Stimulated activated naive CD8-positive, alpha-beta T cell treated with anti-CD3 and anti-CD28 coated beads, Interleukin-15, Interleukin-2, amounts not matched to agents 100 ng/mL and 50 ng/mL, for 24 hours (primary cell): ENCODE measurements at regions not wholly inside any gene's neighbourhood (a gene's known extent, or its start where the extent isn't known, plus 50 kb on each side); places are given as distances from the start of the nearest gene placed in this dataset.

Experiments used
- H3K27ac Mint-ChIP-seq: one replicate; pipeline ENCODE4 v1.8.0; 2021; ENCODE audit warnings: mild to moderate bottlenecking, mixed read lengths
- H3K27me3 Mint-ChIP-seq: one replicate; pipeline ENCODE4 v1.8.0; 2021; ENCODE audit warnings: mixed read lengths
- H3K36me3 Mint-ChIP-seq: one replicate; pipeline ENCODE4 v1.8.0; 2021; ENCODE audit warnings: low read depth, mixed read lengths
- H3K4me1 Mint-ChIP-seq: one replicate; pipeline ENCODE4 v1.8.0; 2021; ENCODE audit warnings: low read depth, mixed read lengths
- H3K4me3 Mint-ChIP-seq: one replicate; pipeline ENCODE4 v1.8.0; 2021; ENCODE audit warnings: mild to moderate bottlenecking, mixed read lengths
- H3K9me3 Mint-ChIP-seq: one replicate; pipeline ENCODE4 v1.8.0; 2021; ENCODE audit warnings: mixed read lengths

DNA sequence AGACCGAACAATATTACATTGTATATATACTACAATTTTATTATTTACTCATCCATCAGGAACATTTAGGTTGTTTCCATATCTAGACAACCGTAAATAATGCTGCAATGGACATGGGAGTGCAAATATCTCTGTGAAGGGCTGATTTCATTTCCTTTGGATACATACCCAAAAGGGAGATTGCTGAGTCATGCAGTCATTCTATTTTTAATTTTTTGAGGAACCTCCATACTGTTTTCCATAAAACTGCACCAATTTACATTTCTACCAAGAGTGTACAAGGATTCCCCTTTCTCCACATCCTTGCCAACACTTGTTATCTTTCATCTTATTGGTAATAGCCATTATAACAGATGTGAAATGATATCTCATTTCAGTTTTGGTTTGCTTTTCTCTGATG is 84.7 kb downstream of the SLC41A2 start:
- no peak overlapping the region for H3K27ac Mint-ChIP-seq
- no peaks in the 10 kb centered on the region for H3K9me3 Mint-ChIP-seq
- H3K27me3 Mint-ChIP-seq: peaks cover 5% of the 10 kb centered on the region
- H3K4me1 Mint-ChIP-seq: peaks cover 5% of the 10 kb centered on the region
- no peaks in the 10 kb centered on the region for H3K36me3 Mint-ChIP-seq
- no peak overlapping the region for H3K4me3 Mint-ChIP-seq

- Mint-ChIP-seq H3K4me3 (no peak overlapping the region), H3K27me3 (peaks cover 6% of the 10 kb centered on the region), H3K27ac (no peak overlapping the region), H3K9me3 (no peaks in the 10 kb centered on the region), H3K36me3 (no peaks in the 10 kb centered on the region), H3K4me1 (peaks cover 5% of the 10 kb centered on the region)
Observed at GRCh38 chr12:104870797-104871196, 87.3 kb downstream of the SLC41A2 start.

DNA sequence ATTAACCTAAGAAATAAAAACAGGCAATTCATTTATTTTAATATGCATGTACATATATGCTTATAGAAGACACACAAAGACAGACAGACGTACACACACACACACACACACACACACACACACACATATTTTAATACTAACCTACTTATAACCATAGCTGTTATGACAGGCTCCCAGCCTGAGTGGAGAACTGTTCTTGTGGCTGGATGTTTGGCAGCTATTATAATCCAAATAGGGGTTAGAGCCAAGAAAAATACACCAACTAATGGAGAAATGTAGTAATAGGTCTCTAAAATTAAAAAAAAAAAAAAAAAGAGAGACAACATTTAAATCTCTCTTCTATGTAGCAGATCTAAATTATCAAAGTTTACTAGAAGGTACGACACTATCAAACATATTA is 91.8 kb downstream of the SLC41A2 start:
- Mint-ChIP-seq H3K4me3 (no peak overlapping the region), H3K4me1 (peaks cover 10% of the 10 kb centered on the region), H3K36me3 (no peaks in the 10 kb centered on the region), H3K9me3 (no peaks in the 10 kb centered on the region), H3K27ac (no peak overlapping the region), H3K27me3 (peaks cover 6% of the 10 kb centered on the region)

- no peak overlapping the region for H3K4me3 Mint-ChIP-seq
- H3K4me1 Mint-ChIP-seq: peaks cover 10% of the 10 kb centered on the region
- H3K27ac Mint-ChIP-seq: no peak overlapping the region
- H3K36me3 Mint-ChIP-seq: no peaks in the 10 kb centered on the region
- no peaks in the 10 kb centered on the region for H3K9me3 Mint-ChIP-seq
- peaks cover 6% of the 10 kb centered on the region for H3K27me3 Mint-ChIP-seq
Observed at GRCh38 chr12:104865080-104865479, 93.0 kb downstream of the SLC41A2 start.

DNA sequence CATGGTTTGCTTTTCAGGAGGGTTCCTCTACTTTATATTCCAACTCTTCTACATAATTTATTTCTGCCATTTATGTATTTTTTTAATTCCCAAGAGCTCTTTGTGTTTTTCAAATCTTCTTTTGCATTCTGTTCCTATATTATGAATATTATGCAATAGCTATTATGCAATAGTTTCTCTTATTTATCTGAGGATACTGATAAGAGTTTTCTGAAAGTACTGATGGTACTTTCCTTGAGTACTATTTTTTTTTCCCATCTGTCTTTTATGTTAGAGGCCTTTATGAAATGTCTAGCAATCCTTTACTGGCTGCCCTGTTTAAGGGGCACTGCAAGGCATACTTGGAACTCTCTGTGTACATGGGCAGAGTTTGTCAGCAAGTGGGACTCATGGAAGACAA is 93.4 kb downstream of the SLC41A2 start:
- no peaks in the 10 kb centered on the region for H3K9me3 Mint-ChIP-seq
- H3K27me3 Mint-ChIP-seq: peaks cover 6% of the 10 kb centered on the region
- no peak overlapping the region for H3K27ac Mint-ChIP-seq
- H3K36me3 Mint-ChIP-seq: no peaks in the 10 kb centered on the region
- H3K4me3 Mint-ChIP-seq: no peak overlapping the region
- H3K4me1 Mint-ChIP-seq: peaks cover 10% of the 10 kb centered on the region

DNA sequence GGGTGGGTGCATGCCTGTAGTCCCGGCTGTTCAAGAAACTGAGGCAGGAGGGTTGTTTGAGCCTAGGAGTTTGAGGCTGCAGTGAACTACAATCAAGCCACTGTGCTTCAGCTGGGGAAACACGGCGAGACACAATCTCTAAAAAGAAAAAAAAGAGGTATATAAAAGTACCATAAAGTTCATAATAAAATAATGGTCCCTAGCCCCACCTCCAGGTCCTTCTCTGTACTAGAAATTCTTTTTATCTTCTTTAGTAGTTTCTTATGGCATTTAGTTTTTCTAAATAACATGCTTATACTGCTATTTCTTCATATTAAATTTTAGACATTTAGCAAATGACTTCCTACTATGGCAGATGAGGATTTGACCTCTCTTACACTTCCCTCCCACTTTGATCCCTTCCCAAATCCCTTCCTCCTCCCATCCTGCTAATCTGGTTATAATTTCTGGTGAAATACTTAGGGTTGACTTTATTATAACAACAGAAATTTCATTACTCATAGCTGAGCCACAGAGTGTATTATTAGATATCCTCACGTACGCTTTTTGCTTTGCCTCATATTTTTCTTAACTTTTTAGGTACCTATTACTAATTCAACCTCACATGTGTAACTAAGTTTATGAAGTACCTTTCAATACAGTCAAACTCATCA is 94.7 kb downstream of the SLC41A2 start:
- Mint-ChIP-seq H3K36me3 (no peaks in the 10 kb centered on the region), H3K9me3 (no peaks in the 10 kb centered on the region), H3K27me3 (peaks cover 1% of the 10 kb centered on the region), H3K4me3 (no peak overlapping the region), H3K4me1 (peaks cover 10% of the 10 kb centered on the region), H3K27ac (no peak overlapping the region)

- Mint-ChIP-seq H3K4me3 (no peak overlapping the region), H3K27ac (no peak overlapping the region), H3K4me1 (no peaks in the 10 kb centered on the region), H3K9me3 (no peaks in the 10 kb centered on the region), H3K27me3 (no peaks in the 10 kb centered on the region), H3K36me3 (no peaks in the 10 kb centered on the region)
Observed at GRCh38 chr12:104858611-104859543, 99.2 kb downstream of the SLC41A2 start.

DNA sequence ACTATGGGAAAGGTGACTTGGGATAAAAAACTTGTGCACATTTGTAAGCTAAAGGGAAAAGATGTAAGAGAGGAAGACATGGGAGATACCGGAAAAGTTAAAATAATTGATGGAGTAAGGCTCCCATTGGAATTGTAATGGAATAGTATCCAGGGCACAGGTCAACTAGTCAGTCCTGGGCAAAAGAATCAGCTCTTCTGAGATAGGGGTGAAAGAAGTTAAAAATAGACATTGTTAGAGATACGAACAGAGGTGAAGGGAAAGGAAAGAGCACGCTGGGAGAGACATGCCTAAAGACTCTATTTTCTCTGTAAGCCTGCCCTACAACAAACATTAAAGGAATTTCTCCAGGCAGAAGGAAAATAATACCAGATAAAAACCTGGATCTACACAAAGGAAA is 101.6 kb downstream of the SLC41A2 start:
- Mint-ChIP-seq H3K4me3 (no peak overlapping the region), H3K27ac (no peak overlapping the region), H3K9me3 (no peaks in the 10 kb centered on the region), H3K27me3 (no peaks in the 10 kb centered on the region), H3K36me3 (no peaks in the 10 kb centered on the region), H3K4me1 (no peaks in the 10 kb centered on the region)

DNA sequence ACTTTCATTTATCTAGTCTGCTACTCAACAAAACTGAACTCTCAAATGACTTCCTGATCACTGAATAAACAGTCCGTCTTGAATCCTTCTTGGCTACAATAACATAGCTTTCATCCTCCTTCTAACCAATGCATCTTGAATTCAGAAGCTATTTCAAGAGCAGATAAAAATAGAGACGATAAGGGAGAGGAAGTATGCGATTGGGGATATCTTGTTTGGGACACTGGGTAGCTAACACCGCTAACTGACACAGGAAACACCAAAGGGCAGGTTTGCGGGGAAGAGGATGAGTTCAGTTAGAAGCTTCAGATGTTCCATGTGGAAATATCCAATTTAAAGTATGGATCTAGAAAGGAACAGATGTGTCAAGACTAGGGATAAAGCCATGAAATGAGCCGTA is 102.5 kb downstream of the SLC41A2 start:
- Mint-ChIP-seq H3K36me3 (no peaks in the 10 kb centered on the region), H3K4me1 (no peaks in the 10 kb centered on the region), H3K27me3 (no peaks in the 10 kb centered on the region), H3K9me3 (no peaks in the 10 kb centered on the region), H3K4me3 (no peak overlapping the region), H3K27ac (no peak overlapping the region)

DNA sequence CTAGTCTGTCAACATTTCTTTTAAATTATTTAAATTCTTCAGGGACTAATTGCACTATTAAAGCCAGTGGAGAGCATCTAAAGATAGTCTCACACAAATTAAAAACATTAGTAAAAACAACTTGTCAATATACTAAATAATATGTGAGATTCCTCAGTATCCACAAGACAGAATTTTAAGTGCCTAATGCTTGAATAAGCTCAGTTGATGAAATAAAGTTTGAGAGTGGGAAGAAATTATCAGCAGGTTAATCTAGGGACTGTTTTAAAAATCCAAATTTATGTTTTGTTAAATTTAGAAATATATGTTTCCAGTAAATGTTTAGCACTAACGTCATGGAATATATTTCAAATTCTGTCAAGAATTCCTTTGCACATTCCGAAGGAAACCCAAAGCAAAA is 105.2 kb downstream of the SLC41A2 start:
- no peak overlapping the region for H3K4me3 Mint-ChIP-seq

DNA sequence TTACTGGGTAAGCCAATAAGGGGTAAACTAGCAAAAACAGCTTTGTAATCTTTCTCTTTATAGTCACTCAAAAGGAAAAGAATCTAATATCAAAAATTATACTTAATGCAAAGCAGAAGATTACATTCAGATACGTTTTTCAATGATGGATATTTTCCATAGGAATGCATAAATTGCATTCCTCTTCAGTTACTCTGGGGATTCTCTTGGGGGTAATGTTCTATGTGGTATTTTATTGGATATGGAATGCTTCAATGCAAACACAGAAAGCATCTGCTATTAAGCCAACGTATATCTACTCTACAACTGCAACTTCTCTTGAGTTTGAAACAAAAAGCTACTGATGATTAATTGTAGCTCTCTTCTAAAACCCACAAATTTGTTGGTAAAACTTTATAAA is 106.0 kb downstream of the SLC41A2 start:
- no peak overlapping the region for H3K4me3 Mint-ChIP-seq
- H3K36me3 Mint-ChIP-seq: no peaks in the 10 kb centered on the region
- no peak overlapping the region for H3K27ac Mint-ChIP-seq
- no peaks in the 10 kb centered on the region for H3K27me3 Mint-ChIP-seq
- no peaks in the 10 kb centered on the region for H3K9me3 Mint-ChIP-seq
- H3K4me1 Mint-ChIP-seq: no peaks in the 10 kb centered on the region

More for the DNA sequence above, 105.2 kb downstream of the SLC41A2 start:
- Mint-ChIP-seq H3K4me1 (no peaks in the 10 kb centered on the region), H3K36me3 (no peaks in the 10 kb centered on the region), H3K27me3 (no peaks in the 10 kb centered on the region), H3K9me3 (no peaks in the 10 kb centered on the region), H3K27ac (no peak overlapping the region)

DNA sequence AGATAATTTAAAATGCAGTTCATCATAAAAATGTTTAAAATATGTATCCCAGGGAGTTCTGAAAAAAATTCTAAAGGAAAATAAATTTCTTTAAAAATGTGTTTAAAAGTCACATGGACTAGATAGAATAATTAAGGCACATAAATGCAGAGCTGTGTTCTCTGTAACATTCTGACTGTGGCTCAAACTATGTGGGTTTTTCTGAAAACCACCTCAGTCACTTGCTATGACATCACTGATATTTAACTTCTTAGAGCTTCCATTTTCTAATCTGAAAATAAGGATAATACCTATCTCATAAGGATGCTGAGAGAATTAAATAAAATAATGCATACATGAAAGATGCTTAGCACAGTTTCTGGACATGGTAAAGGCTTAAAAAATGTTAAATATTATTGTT is 107.3 kb downstream of the SLC41A2 start:
- H3K4me1 Mint-ChIP-seq: no peaks in the 10 kb centered on the region
- no peak overlapping the region for H3K4me3 Mint-ChIP-seq
- H3K27ac Mint-ChIP-seq: no peak overlapping the region
- no peaks in the 10 kb centered on the region for H3K9me3 Mint-ChIP-seq
- H3K36me3 Mint-ChIP-seq: no peaks in the 10 kb centered on the region
- no peaks in the 10 kb centered on the region for H3K27me3 Mint-ChIP-seq

GRCh38 chr12:104846056-104846767 is 111.9 kb downstream of the SLC41A2 start:
- Mint-ChIP-seq H3K27ac (no peak overlapping the region), H3K9me3 (no peaks in the 10 kb centered on the region)

DNA sequence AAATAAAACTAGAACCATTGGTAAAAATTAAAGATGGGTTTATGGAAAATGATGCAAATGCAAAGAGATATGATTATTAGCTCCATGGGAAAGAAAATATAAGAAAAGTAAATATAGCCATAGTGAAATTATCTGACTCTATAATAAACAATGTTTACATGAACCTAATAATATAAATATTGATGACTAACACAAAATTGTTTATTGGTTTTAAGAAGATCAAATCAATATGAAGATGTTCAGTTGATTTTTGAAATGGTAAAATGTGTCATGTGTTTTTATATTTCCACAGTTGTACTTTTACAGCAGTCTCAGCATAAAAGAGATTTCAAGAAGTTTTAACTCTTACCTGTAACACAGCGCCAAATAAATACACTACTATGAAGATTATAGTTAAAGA is 114.0 kb downstream of the SLC41A2 start:
- H3K27ac Mint-ChIP-seq: no peak overlapping the region
- no peaks in the 10 kb centered on the region for H3K36me3 Mint-ChIP-seq
- H3K4me3 Mint-ChIP-seq: no peak overlapping the region

More at GRCh38 chr12:104846056-104846767, 111.9 kb downstream of the SLC41A2 start:
- Mint-ChIP-seq H3K4me1 (no peaks in the 10 kb centered on the region), H3K27me3 (peaks cover 8% of the 10 kb centered on the region), H3K36me3 (no peaks in the 10 kb centered on the region), H3K4me3 (no peak overlapping the region)

DNA sequence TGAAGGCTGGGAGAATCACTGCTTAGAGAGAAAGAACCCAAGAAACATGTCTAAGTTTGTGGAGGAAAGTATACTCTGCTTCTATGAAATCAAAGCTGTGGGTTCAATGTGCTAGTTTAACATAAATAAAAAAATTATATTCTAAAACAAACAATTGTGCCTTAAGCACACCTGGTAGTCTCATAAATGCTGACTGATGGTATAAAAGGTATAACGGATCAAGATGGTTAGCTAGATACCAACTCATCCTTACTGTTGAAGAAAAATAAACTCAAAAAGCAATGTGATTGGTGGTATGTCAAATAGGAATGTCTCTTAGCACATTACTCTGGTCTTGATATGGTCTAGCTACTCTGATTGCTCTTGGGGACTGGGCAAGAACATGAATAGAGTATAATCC is 117.8 kb downstream of the SLC41A2 start:
- Mint-ChIP-seq H3K4me3 (no peak overlapping the region), H3K27ac (no peak overlapping the region), H3K27me3 (peaks cover 8% of the 10 kb centered on the region), H3K9me3 (no peaks in the 10 kb centered on the region), H3K36me3 (no peaks in the 10 kb centered on the region), H3K4me1 (no peaks in the 10 kb centered on the region)

More for the DNA sequence above, 114.0 kb downstream of the SLC41A2 start:
- Mint-ChIP-seq H3K4me1 (no peaks in the 10 kb centered on the region), H3K9me3 (no peaks in the 10 kb centered on the region), H3K27me3 (peaks cover 8% of the 10 kb centered on the region)
